Activated CD8-positive, alpha-beta memory T cell treated with anti-CD3 and anti-CD28 coated beads for 36 hours (primary cell): ENCODE measurements at regions not wholly inside any gene's neighbourhood (a gene's known extent, or its start where the extent isn't known, plus 50 kb on each side); places are given as distances from the start of the nearest gene placed in this dataset.

Experiments
- CTCF ChIA-PET: fragments of 350-600 bp; sonication (Branson Sonifier 250); formaldehyde crosslinking; loops from one replicate; lab custom pipeline; 2021; ENCODE audit warnings: antibody characterized with exemption; lab: Charles Lee
- POLR2A ChIA-PET: fragments of 350-600 bp; sonication (Branson Sonifier 250); formaldehyde crosslinking; loops from one replicate; lab custom pipeline; 2021; ENCODE audit warnings: antibody characterized with exemption; lab: Charles Lee

GRCh38 chr22:47727641-47728040 lies 965.2 kb downstream of the TBC1D22A start:
- POLR2A ChIA-PET: no interaction called here
- CTCF ChIA-PET: no interaction called here

- POLR2A ChIA-PET: no interaction called here
- CTCF ChIA-PET: no interaction called here
Observed at GRCh38 chr22:47724751-47725150, 962.3 kb downstream of the TBC1D22A start.

- POLR2A ChIA-PET: no interaction called here
- CTCF ChIA-PET: no interaction called here
Observed at GRCh38 chr22:47724030-47724429, 961.6 kb downstream of the TBC1D22A start.

- ChIA-PET CTCF (no interaction called here), POLR2A (no interaction called here)
Observed at GRCh38 chr22:47718337-47718736, 955.9 kb downstream of the TBC1D22A start.

GRCh38 chr22:47716890-47717615 lies 954.6 kb downstream of the TBC1D22A start:
- ChIA-PET CTCF (no interaction called here), POLR2A (no interaction called here)

GRCh38 chr22:47715866-47716578 lies 953.6 kb downstream of the TBC1D22A start:
- CTCF ChIA-PET: no interaction called here
- POLR2A ChIA-PET: no interaction called here

- ChIA-PET CTCF (no interaction called here), POLR2A (no interaction called here)
Observed at GRCh38 chr22:47713941-47714340, 951.5 kb downstream of the TBC1D22A start.

- CTCF ChIA-PET: no interaction called here
- POLR2A ChIA-PET: no interaction called here
Observed at GRCh38 chr22:47710135-47710534, 947.7 kb downstream of the TBC1D22A start.

- POLR2A ChIA-PET: no interaction called here
- CTCF ChIA-PET: no interaction called here
Observed at GRCh38 chr22:47705350-47705749, 942.9 kb downstream of the TBC1D22A start.

GRCh38 chr22:47698906-47699305 lies 936.5 kb downstream of the TBC1D22A start:
- POLR2A ChIA-PET: no interaction called here
- CTCF ChIA-PET: no interaction called here

GRCh38 chr22:47697861-47698260 lies 935.4 kb downstream of the TBC1D22A start:
- ChIA-PET POLR2A (interaction anchor here (0.6 kb wide), 1 partner anchor 476 kb away, joined by 5 read pairs; no protein-coding TSS in a partner anchor), CTCF (no interaction called here)

GRCh38 chr22:47696776-47697175 lies 934.3 kb downstream of the TBC1D22A start:
- POLR2A ChIA-PET: no interaction called here
- CTCF ChIA-PET: no interaction called here

- ChIA-PET POLR2A (no interaction called here), CTCF (no interaction called here)
Observed at GRCh38 chr22:47695176-47695575, 932.7 kb downstream of the TBC1D22A start.

GRCh38 chr22:47694536-47695130 lies 932.2 kb downstream of the TBC1D22A start:
- ChIA-PET POLR2A (no interaction called here), CTCF (interaction anchor here (0.6 kb wide), 1 partner anchor 1415 kb away, joined by 3 read pairs; no protein-coding TSS in a partner anchor)

- CTCF ChIA-PET: no interaction called here
- POLR2A ChIA-PET: no interaction called here
Observed at GRCh38 chr22:47693606-47694005, 931.2 kb downstream of the TBC1D22A start.

GRCh38 chr22:47692811-47693210 lies 930.4 kb downstream of the TBC1D22A start:
- CTCF ChIA-PET: no interaction called here

GRCh38 chr22:47691152-47691895 lies 928.9 kb downstream of the TBC1D22A start:
- CTCF ChIA-PET: no interaction called here
- POLR2A ChIA-PET: no interaction called here

More at GRCh38 chr22:47692811-47693210, 930.4 kb downstream of the TBC1D22A start:
- POLR2A ChIA-PET: no interaction called here

GRCh38 chr22:47690586-47690985 lies 928.1 kb downstream of the TBC1D22A start:
- POLR2A ChIA-PET: no interaction called here

GRCh38 chr22:47690166-47690565 lies 927.7 kb downstream of the TBC1D22A start:
- CTCF ChIA-PET: interaction anchor here (0.6 kb wide), 1 partner anchor 46 kb away, joined by 4 read pairs; no protein-coding TSS in a partner anchor
- POLR2A ChIA-PET: no interaction called here

More at GRCh38 chr22:47690586-47690985, 928.1 kb downstream of the TBC1D22A start:
- CTCF ChIA-PET: no interaction called here

- ChIA-PET CTCF (no interaction called here), POLR2A (no interaction called here)
Observed at GRCh38 chr22:47687776-47688175, 925.3 kb downstream of the TBC1D22A start.
